ENCODE measurements at regions not wholly inside any gene's neighbourhood (a gene's known extent, or its start where the extent isn't known, plus 50 kb on each side); places are given as distances from the start of the nearest gene placed in this dataset.
A peak's percentile ranks its signal among the peaks of the same experiment; 100 is the strongest.

DNA sequence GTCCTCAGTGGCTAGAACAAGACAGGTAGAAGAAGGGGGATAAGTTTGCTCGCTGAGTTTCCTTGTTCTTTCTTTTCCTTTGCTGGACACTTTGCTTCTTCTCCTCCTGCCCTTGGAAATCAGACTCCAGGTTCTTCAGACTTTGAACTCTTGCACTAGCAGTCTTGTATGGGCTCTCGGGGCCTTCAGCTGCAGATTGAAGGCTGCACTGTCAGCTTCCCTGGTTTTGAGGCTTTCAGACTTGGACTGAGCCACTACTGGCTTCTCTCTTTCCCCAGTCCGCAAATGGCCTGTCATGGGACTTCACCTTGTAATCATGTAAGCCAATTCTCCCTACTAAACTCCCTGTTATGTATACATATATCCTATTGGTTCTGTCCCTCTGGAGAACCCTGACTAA, 379.8 kb downstream of the NDFIP2 start:
- no peak for DNase-seq

GRCh38 chr13:79859756-79860155, 378.8 kb downstream of the NDFIP2 start:
- DNase-seq, result no peak

GRCh38 chr13:79853251-79853650, 372.3 kb downstream of the NDFIP2 start:
- no peak for DNase-seq

GRCh38 chr13:79851318-79851717, 370.4 kb downstream of the NDFIP2 start:
- no peak for DNase-seq

GRCh38 chr13:79847882-79848592, 367.1 kb downstream of the NDFIP2 start:
- DNase-seq, result no peak

- DNase-seq, result no peak
These were observed 365.4 kb downstream of the NDFIP2 start for GRCh38 chr13:79846386-79846785.

DNA sequence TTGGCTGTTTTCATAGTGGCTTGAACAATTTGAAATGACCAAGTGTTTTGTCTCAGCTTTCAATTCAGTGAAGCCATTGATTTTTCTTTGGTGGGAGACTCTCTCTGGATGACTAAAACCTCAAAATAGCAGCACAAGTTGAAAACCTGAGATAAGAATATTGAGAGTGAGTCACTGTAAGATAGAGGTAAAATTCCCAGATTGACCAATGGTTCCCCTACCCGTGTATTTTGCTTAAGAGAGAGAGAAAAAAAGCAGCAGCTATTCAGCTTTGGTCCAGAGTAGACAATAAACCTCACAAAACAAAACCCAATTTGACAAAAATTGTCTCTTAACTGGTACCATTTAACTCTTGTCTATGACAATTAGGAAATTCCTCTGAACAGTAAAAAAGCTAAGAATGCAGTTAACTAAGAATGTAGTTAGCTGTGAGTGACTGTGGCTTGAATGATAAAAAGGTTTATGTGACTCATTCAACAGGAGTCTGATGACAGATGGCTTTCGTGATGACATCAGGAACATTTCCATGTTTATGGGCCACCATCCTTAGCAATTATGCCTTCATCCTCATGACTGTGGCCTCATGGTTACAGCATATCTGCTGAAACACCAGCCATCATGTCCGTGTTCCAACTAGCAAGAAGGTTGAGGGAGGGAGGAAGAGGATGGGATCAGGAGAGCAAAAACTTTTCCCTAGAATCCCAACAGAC, 356.9 kb downstream of the NDFIP2 start:
- no peak for DNase-seq

- peak; percentile 7 for DNase-seq
These were observed 355.2 kb downstream of the NDFIP2 start for GRCh38 chr13:79836121-79836520.

DNA sequence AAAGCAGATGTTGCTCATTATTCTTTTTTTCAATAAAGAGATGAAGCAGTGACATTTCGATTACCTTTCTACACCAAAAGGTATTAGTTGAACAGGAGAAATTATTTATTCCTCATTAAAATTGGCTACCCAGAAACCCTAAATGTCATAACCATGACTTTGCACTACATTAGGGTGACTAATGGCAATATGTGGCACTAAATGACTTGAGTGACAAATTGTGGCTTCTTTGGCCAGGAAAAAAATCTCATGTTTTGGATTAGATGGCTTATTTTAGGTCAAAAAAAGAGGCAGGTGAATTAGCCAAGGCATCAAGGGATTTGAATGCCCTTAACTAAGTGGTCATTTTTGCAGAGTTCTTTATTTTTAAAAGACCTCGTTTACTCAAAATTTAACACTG, 353.9 kb downstream of the NDFIP2 start:
- no peak for DNase-seq

DNA sequence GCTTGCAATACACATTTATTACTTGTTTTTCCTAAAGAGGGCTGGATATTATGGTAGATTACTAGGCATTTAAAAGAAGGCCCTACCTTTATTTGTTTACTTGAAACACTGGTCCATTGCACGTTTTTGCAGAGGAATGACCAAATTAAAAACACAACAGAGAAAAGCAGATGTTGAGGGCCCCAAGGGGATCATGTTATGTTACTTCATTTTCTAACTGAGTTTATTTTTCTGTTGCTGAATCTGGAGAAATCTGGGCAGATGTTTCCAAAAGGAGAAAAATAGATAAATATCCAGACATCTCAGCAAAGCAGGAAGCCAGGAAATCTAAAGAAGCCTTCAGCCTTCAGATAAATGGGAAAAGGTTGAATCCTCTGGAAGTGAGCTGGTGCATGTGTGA, 353.0 kb downstream of the NDFIP2 start:
- no peak for DNase-seq

- DNase-seq, result no peak
These were observed 350.6 kb downstream of the NDFIP2 start for GRCh38 chr13:79831556-79831955.

- DNase-seq, result no peak
These were observed 350.0 kb downstream of the NDFIP2 start for GRCh38 chr13:79830945-79831344.

DNA sequence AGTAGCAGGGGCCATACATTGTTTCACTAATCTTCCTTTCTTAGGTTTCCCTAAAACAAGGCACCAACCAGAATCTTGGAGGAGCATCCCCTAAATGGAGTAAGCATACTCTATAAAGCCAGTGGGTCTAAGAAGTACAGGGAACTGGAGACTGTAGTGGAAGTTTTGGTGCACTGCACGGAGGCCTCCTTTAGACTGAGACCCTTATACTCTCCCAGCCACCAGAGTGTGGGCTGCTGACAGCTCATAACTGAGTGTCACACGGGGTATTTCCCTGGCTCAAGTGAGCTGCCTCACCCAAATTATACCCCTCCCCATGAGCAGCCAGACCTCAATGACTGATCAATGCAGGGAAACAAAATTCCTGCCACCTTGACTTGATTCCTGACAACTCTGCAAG, 349.5 kb downstream of the NDFIP2 start:
- no peak for DNase-seq

- DNase-seq, result no peak
These were observed 348.9 kb downstream of the NDFIP2 start for GRCh38 chr13:79829880-79830279.

DNA sequence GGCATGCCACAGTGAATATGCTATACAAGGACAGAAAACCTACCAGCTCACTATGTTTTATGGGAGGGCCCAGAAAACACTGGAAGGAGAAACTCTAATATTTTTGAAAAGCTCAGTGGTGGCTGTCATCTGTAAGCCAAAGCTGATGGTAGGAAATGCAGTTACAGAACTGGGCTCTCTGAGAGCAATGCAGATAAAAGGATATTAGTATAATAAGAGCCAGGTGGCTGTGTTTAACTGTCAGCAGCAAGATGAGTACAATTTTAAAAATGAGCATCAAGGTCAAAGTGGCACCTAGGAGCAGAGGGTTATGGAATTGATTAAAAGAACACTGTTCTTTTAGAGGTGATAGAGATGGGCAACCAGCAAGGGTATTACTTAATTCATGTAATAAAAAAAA, 345.0 kb downstream of the NDFIP2 start:
- no peak for DNase-seq

- no peak for DNase-seq
These were observed 334.1 kb downstream of the NDFIP2 start for GRCh38 chr13:79815041-79815440.

GRCh38 chr13:79812070-79812850, 331.3 kb downstream of the NDFIP2 start:
- DNase-seq, result no peak

- DNase-seq, result no peak
These were observed 330.2 kb downstream of the NDFIP2 start for GRCh38 chr13:79811170-79811569.

DNA sequence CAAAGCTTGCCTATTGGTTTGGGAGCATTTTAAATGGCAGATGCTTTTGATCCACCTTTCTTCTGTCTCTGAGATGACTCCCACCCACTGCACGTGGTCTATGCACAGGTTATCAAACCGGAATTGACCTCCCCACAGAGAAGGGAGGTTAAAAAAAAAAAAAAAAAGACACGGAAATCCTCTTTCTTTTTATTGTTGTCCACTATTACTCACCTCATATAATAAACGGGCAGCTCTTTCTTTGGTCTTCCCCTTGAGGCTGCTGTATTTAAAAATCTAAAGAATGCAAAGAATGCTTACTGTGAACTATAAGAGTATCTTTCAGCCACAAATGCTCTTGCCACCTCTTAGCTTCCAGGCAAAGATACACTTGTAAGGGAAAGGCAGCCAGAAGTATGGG, 329.7 kb downstream of the NDFIP2 start:
- DNase-seq, result no peak

- no peak for DNase-seq
These were observed 329.1 kb downstream of the NDFIP2 start for GRCh38 chr13:79810018-79810417.

DNA sequence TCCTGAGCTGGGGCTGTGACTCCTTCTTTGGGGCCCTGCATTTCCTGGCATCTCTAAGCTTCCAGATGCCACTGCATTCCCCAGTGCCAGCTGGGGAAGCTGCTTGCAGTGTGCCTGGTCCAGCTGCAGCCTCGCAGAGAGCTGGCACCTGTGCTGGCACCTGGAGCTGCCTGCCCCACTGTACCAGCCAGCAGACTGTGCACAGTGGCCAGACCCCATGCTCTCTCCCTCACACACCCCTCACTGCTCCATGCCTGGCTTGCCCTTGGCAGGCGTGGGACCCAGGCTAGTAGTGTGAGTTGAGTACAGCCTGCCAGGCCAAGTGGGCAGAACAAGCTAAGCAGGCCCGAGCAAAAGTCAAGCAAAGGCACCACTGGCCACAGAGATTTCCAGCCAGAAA, 327.5 kb downstream of the NDFIP2 start:
- DNase-seq, result no peak

GRCh38 chr13:79807554-79807953, 326.6 kb downstream of the NDFIP2 start:
- DNase-seq, result no peak

DNA sequence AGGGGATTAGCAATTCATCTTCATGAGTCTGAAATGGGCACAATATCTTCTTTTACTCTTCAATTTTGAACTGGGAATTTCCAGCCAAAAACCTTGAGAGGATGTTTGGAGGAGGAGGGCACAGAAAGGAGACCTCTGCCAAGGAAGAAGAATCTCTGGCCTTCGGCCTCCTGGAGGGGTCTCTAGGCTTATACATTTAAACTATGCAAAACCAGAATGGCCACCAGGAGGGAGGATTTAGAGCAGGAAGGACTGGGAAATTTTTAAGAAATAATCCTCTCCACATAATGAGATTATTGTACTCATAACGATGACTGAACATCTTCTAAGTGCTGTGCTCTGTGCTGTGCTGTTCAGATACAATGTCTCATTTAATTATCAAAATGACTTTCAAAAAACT, 325.9 kb downstream of the NDFIP2 start:
- no peak for DNase-seq

DNA sequence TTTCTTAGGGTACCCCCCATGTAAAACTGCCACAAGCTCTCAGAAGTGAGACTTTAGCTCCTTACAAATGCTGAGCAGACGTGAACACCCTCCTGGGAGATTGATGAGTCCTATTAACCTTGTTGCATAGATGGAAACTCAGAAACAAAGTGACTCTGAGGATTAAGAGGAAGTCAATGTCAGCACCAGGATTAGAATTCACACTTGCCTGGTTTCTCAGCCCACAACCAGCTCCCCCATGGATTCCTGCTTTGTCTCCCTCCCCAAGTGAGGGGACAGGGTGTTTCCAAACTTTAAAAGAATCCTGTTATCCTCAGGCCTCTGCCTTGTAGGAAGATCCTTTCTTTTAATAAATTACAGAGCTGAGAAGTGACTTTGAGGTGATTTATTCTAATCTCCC, 324.4 kb downstream of the NDFIP2 start:
- DNase-seq, result no peak

Measured in hematopoietic multipotent progenitor cell treated with erythropoietin and hydrocortisone succinate and interleukin-3 and kit ligand, for 6 days (in vitro differentiated cells).